HG03521 (cell line): ENCODE measurements at regions not wholly inside any gene's neighbourhood (a gene's known extent, or its start where the extent isn't known, plus 50 kb on each side); places are given as distances from the start of the nearest gene placed in this dataset.

Experiments
- ATAC-seq: cut with Tn5 transposase; IDR thresholded peaks from one replicate; pipeline ENCODE4 v1.9.1; 2021; ENCODE audit warnings: mild to moderate bottlenecking, moderate library complexity; ENCODE audit not compliant: unreplicated experiment

- ATAC-seq: no peak
Observed at GRCh38 chr4:36919721-36920120, 324.8 kb upstream of the NWD2 start.

- no peak for ATAC-seq
Observed at GRCh38 chr4:36921476-36922216, 322.9 kb upstream of the NWD2 start.

GRCh38 chr4:36930562-36931111, 313.9 kb upstream of the NWD2 start:
- ATAC-seq: no peak

- ATAC-seq: no peak
Observed at GRCh38 chr4:36944232-36944631, 300.3 kb upstream of the NWD2 start.

- ATAC-seq: no peak
Observed at GRCh38 chr4:36961420-36961819, 283.1 kb upstream of the NWD2 start.

GRCh38 chr4:36966756-36967460, 277.6 kb upstream of the NWD2 start:
- no peak for ATAC-seq

GRCh38 chr4:36979533-36979932, 265.0 kb upstream of the NWD2 start:
- no peak for ATAC-seq

GRCh38 chr4:36990128-36990872, 254.2 kb upstream of the NWD2 start:
- ATAC-seq: no peak

- no peak for ATAC-seq
Observed at GRCh38 chr4:36997727-36998126, 246.8 kb upstream of the NWD2 start.

- no peak for ATAC-seq
Observed at GRCh38 chr4:37000281-37000680, 244.3 kb upstream of the NWD2 start.

GRCh38 chr4:37001688-37002436, 242.7 kb upstream of the NWD2 start:
- ATAC-seq: no peak

GRCh38 chr4:37002625-37003024, 241.9 kb upstream of the NWD2 start:
- ATAC-seq: no peak

- no peak for ATAC-seq
Observed at GRCh38 chr4:37008199-37008598, 236.3 kb upstream of the NWD2 start.

GRCh38 chr4:37014584-37014983, 230.0 kb upstream of the NWD2 start:
- ATAC-seq: no peak

GRCh38 chr4:37015391-37015790, 229.2 kb upstream of the NWD2 start:
- ATAC-seq: no peak

- ATAC-seq: no peak
Observed at GRCh38 chr4:37023504-37023903, 221.0 kb upstream of the NWD2 start.

- ATAC-seq: no peak
Observed at GRCh38 chr4:37023996-37024395, 220.5 kb upstream of the NWD2 start.

- no peak for ATAC-seq
Observed at GRCh38 chr4:37040816-37041215, 203.7 kb upstream of the NWD2 start.

- no peak for ATAC-seq
Observed at GRCh38 chr4:37043342-37043741, 201.2 kb upstream of the NWD2 start.

- no peak for ATAC-seq
Observed at GRCh38 chr4:37051111-37051510, 193.4 kb upstream of the NWD2 start.

- ATAC-seq: no peak
Observed at GRCh38 chr4:37051866-37052265, 192.7 kb upstream of the NWD2 start.
